Stomach (tissue), 8 donors: ENCODE measurements at regions not wholly inside any gene's neighbourhood (a gene's known extent, or its start where the extent isn't known, plus 50 kb on each side); places are given as distances from the start of the nearest gene placed in this dataset.

Source experiments
- DNase-seq, 2 donors: peaks; one replicate each; pipeline versions ENCODE4 v3.0.0 to v3.0.0-alpha.2; 2013 to 2019
- H3K27ac ChIP-seq, 5 donors: fragments of 200-600 bp in 4 of 5; sonication (generic) in 4 of 5; one replicate each; pipeline ENCODE4 v1.5.1; 2013 to 2019; ENCODE audit warnings: mild to moderate bottlenecking in 1 of 5, moderate library complexity in 1 of 5
- H3K27me3 ChIP-seq, 3 donors: fragments of 200-600 bp; sonication (generic); one replicate each; pipeline ENCODE4 v1.5.1; 2017 to 2019; ENCODE audit warnings: mixed run types in 1 of 3
- H3K36me3 ChIP-seq, 4 donors: fragments of 200-600 bp; sonication (generic); 1 replicate in 3 of 4; 2 replicates in 1 of 4; pipeline ENCODE4 v1.5.1; 2016 to 2019
- H3K4me1 ChIP-seq, 4 donors: fragments of 200-600 bp; sonication (generic); one replicate each; pipeline ENCODE4 v1.5.1; 2016 to 2019
- H3K4me3 ChIP-seq, 4 donors: fragments of 200-600 bp; sonication (generic) in 3 of 4; one replicate each; pipeline ENCODE4 v1.5.1; 2016 to 2019; ENCODE audit warnings: mild to moderate bottlenecking in 1 of 4
- H3K9me3 ChIP-seq, 4 donors: fragments of 200-600 bp; sonication (generic); one replicate each; pipeline ENCODE4 v1.5.1; 2016 to 2019
- CTCF ChIP-seq, 7 experiments: fragments of 450-650 bp in 4 of 7; fragments of 200-600 bp in 3 of 7; sonication (generic) in 3 of 7; IDR thresholded peaks; one replicate each; pipeline ENCODE4 v1.5.1; 2016 to 2019; ENCODE audit warnings: antibody characterized with exemption in 7 of 7, control low read depth in 2 of 7, mild to moderate bottlenecking in 1 of 7
- EP300 ChIP-seq: sonication (generic); formaldehyde crosslinking; IDR thresholded peaks from one replicate; pipeline ENCODE4 v1.6.1; 2017; ENCODE audit warnings: antibody characterized with exemption
- POLR2A ChIP-seq, 4 donors: fragments of 450-650 bp; IDR thresholded peaks; one replicate each; pipeline ENCODE4 v1.6.1; 2016; ENCODE audit warnings: antibody characterized with exemption in 4 of 4, control low read depth in 2 of 4, mild to moderate bottlenecking in 1 of 4, moderate library complexity in 1 of 4
- POLR2AphosphoS5 ChIP-seq, 3 donors: sonication (generic); formaldehyde crosslinking; IDR thresholded peaks; one replicate each; pipeline ENCODE4 v1.6.1; 2016; ENCODE audit warnings: antibody characterized with exemption in 3 of 3
- WGBS, 5 donors: extraction: QIAGEN DNeasy Blood & Tissue Kit in 3 of 5; methylation state at CpG; one replicate each; pipeline versions ENCODE4 v1.1.5 to v1.1.7; 2013 to 2018; 5-methylcytosine and 5-hydroxymethylcytosine counted together
- intact Hi-C: fragments of 100-400 bp; cut with DNase I; formaldehyde crosslinking; loops from one replicate; pipeline ENCODE4 v1.15.1; 2023; ENCODE audit warnings: low total_unique reads
- donor health status: healthy with polysubstance abuse.
- donor health status: Bipolar disorder and iron deficiency.
- donor health status: healthy.

DNA sequence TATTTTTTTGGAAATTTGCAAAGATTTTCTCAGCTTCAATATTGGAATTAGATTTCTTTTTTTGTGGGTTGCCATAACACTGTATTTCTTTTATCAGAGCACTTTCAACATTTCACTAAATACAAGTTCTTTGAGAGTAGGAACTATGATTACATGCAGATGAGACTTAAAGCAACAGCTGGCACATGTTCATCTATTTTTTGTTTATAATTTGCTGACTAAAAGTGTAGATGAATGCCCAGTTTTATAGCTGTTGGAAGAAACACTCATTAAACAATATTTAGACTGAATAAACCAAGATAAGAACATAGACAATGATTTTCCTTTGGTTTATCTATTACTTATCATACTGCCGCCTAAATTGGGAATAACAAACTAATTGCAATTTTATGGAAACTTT is 803.0 kb upstream of the KLHL1 start:
- H3K27ac ChIP-seq: no peak overlapping the region
- no peak overlapping the region for H3K4me3 ChIP-seq
- no peaks in the 10 kb centered on the region for H3K4me1 ChIP-seq
- no peaks in the 10 kb centered on the region for H3K27me3 ChIP-seq
- no peak for TF ChIP-seq POLR2A (IDR thresholded peaks at IDR 0.05)
- no peak for TF ChIP-seq EP300
- TF ChIP-seq POLR2AphosphoS5 (IDR thresholded peaks at IDR 0.05): no peak
- TF ChIP-seq CTCF (IDR thresholded peaks at IDR 0.05): no peak
- no peaks in the 10 kb centered on the region for H3K9me3 ChIP-seq
- WGBS, 5 donors: 33 to 46% (median 43%) methylated on average over 1 of the region's 1 CpG
- no peak for DNase-seq
- intact Hi-C loops: no loop called here
- no peaks in the 10 kb centered on the region for H3K36me3 ChIP-seq

GRCh38 chr13:70908795-70909194 is 800.5 kb upstream of the KLHL1 start:
- DNase-seq: no peak
- no peaks in the 10 kb centered on the region for H3K4me1 ChIP-seq
- WGBS, 5 donors: 62 to 76% (median 73%) methylated on average over 3 of the region's 3 CpGs
- intact Hi-C loops: no loop called here
- no peaks in the 10 kb centered on the region for H3K9me3 ChIP-seq
- no peak overlapping the region for H3K27ac ChIP-seq
- no peaks in the 10 kb centered on the region for H3K27me3 ChIP-seq
- TF ChIP-seq POLR2A (IDR thresholded peaks at IDR 0.05) (no peak), CTCF (IDR thresholded peaks at IDR 0.05) (no peak), EP300 (no peak), POLR2AphosphoS5 (IDR thresholded peaks at IDR 0.05) (no peak)
- no peaks in the 10 kb centered on the region for H3K36me3 ChIP-seq
- H3K4me3 ChIP-seq: no peak overlapping the region

DNA sequence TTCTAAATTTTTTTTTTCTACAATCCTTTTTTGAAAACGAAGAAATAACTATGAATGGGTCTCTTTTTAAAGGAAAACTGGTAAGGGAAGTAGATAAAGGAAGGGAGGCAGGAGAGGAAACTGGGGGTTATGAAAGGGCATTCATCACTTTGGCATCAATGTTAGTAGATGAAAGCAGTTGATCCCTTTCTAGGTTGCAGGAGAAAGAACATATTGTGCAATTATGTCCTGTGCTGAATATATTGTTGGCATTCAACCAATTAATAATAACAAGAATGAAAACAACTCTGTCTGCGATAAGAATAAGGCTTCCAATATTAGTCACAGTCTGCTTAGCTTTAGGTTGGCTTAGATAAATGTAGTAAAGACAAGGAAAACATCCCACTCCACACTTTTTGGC is 796.8 kb upstream of the KLHL1 start:
- 25 to 37% (median 27%) methylated on average over 2 of the region's 2 CpGs for WGBS, 5 donors
- Histone ChIP-seq H3K4me3 (no peak overlapping the region), H3K9me3 (no peaks in the 10 kb centered on the region), H3K4me1 (no peaks in the 10 kb centered on the region), H3K27me3 (no peaks in the 10 kb centered on the region), H3K27ac (no peak overlapping the region), H3K36me3 (no peaks in the 10 kb centered on the region)
- intact Hi-C loops: no loop called here
- peak in 1 of 2 donors; percentile 2 for DNase-seq
- TF ChIP-seq CTCF (IDR thresholded peaks at IDR 0.05): no peak
- no peak for TF ChIP-seq POLR2A (IDR thresholded peaks at IDR 0.05)
- no peak for TF ChIP-seq EP300
- no peak for TF ChIP-seq POLR2AphosphoS5 (IDR thresholded peaks at IDR 0.05)

DNA sequence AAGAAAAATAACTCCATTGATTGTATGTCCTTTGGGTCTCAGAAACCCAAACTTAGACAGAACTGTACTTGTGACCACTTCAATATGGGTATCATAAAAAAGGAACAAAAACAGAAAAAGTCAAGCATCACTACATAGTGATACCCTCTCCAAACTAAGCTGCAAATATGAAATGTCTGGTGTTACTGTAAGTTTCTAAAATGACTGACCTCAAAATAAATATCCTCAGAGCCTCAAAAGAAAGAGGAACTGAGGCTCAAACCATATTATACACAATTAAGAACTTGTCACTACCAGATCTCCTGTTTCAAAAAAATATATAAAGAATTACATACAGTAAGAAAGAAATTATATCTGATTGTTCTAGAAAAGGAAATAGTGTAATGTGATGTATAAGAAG is 787.9 kb upstream of the KLHL1 start:
- TF ChIP-seq EP300 (no peak), POLR2AphosphoS5 (IDR thresholded peaks at IDR 0.05) (no peak), CTCF (IDR thresholded peaks at IDR 0.05) (no peak), POLR2A (IDR thresholded peaks at IDR 0.05) (no peak)
- H3K27ac ChIP-seq: no peak overlapping the region
- no peaks in the 10 kb centered on the region for H3K27me3 ChIP-seq
- no peak for DNase-seq
- H3K4me3 ChIP-seq: no peak overlapping the region
- H3K4me1 ChIP-seq: no peaks in the 10 kb centered on the region
- intact Hi-C loops: no loop called here
- H3K9me3 ChIP-seq: no peaks in the 10 kb centered on the region
- H3K36me3 ChIP-seq: no peaks in the 10 kb centered on the region
